Muscle of leg (tissue), 3 donors: ENCODE measurements at regions not wholly inside any gene's neighbourhood (a gene's known extent, or its start where the extent isn't known, plus 50 kb on each side); places are given as distances from the start of the nearest gene placed in this dataset.

Source experiments
- DNase-seq: peaks from one replicate; pipeline ENCODE4 v3.0.0; 2013
- H3K27ac ChIP-seq: one replicate; pipeline ENCODE4 v1.5.1; 2013; ENCODE audit warnings: mild to moderate bottlenecking, low read length, control low read depth
- H3K27me3 ChIP-seq: one replicate; pipeline ENCODE4 v1.6.1; 2013; ENCODE audit warnings: low read length; ENCODE audit not compliant: control insufficient read depth, insufficient read depth
- H3K36me3 ChIP-seq: one replicate; pipeline ENCODE4 v1.6.1; 2013; ENCODE audit warnings: low read length; ENCODE audit not compliant: control insufficient read depth, insufficient read depth
- H3K4me1 ChIP-seq: one replicate; pipeline ENCODE4 v1.6.1; 2013; ENCODE audit warnings: low read length; ENCODE audit not compliant: control insufficient read depth, insufficient read depth
- H3K4me3 ChIP-seq: one replicate; pipeline ENCODE4 v1.5.1; 2013; ENCODE audit warnings: low read length, control low read depth
- H3K9me3 ChIP-seq: replicated peaks from 2 replicates; pipeline ENCODE4 v1.6.1; 2013; ENCODE audit warnings: low read depth, low read length; ENCODE audit not compliant: control insufficient read depth
- WGBS: methylation state at CpG from one replicate; pipeline ENCODE4 v1.1.5; 2013; ENCODE audit warnings: missing lambda C conversion rate; ENCODE audit not compliant: insufficient coverage; 5-methylcytosine and 5-hydroxymethylcytosine counted together

- Histone ChIP-seq H3K27me3 (no peaks in the 10 kb centered on the region), H3K27ac (no peak overlapping the region), H3K36me3 (no peaks in the 10 kb centered on the region), H3K4me1 (no peaks in the 10 kb centered on the region), H3K4me3 (no peak overlapping the region), H3K9me3 (no peaks in the 10 kb centered on the region)
- DNase-seq, result no peak
- 57% methylated on average over 1 of the region's 2 CpGs for WGBS
Measured at GRCh38 chr2:175312137-175312536, 130.6 kb upstream of the ATP5MC3 start.

- Histone ChIP-seq H3K9me3 (no peaks in the 10 kb centered on the region), H3K4me1 (no peaks in the 10 kb centered on the region), H3K27ac (no peak overlapping the region), H3K36me3 (no peaks in the 10 kb centered on the region), H3K27me3 (no peaks in the 10 kb centered on the region), H3K4me3 (no peak overlapping the region)
- DNase-seq, result no peak
- WGBS, result no CpG with 5 or more reads among the region's 1 CpG
Measured at GRCh38 chr2:175310813-175311504, 129.4 kb upstream of the ATP5MC3 start.

GRCh38 chr2:175309799-175310198, 128.3 kb upstream of the ATP5MC3 start:
- no peaks in the 10 kb centered on the region for H3K4me1 ChIP-seq
- DNase-seq, result peak; percentile 10
- H3K27me3 ChIP-seq, result no peaks in the 10 kb centered on the region
- WGBS, result 33% methylated on average over 2 of the region's 3 CpGs
- no peaks in the 10 kb centered on the region for H3K36me3 ChIP-seq
- H3K9me3 ChIP-seq, result no peaks in the 10 kb centered on the region
- H3K4me3 ChIP-seq, result no peak overlapping the region
- no peak overlapping the region for H3K27ac ChIP-seq

- Histone ChIP-seq H3K4me1 (no peaks in the 10 kb centered on the region), H3K27ac (no peak overlapping the region), H3K36me3 (no peaks in the 10 kb centered on the region), H3K9me3 (no peaks in the 10 kb centered on the region), H3K27me3 (no peaks in the 10 kb centered on the region), H3K4me3 (no peak overlapping the region)
- WGBS, result no CpG with 5 or more reads among the region's 4 CpGs
- no peak for DNase-seq
Measured at GRCh38 chr2:175308005-175308404, 126.5 kb upstream of the ATP5MC3 start.

GRCh38 chr2:175304541-175304940, 123.0 kb upstream of the ATP5MC3 start:
- no peaks in the 10 kb centered on the region for H3K9me3 ChIP-seq
- no peak overlapping the region for H3K27ac ChIP-seq
- H3K4me1 ChIP-seq, result no peaks in the 10 kb centered on the region
- no peaks in the 10 kb centered on the region for H3K27me3 ChIP-seq
- no peak overlapping the region for H3K4me3 ChIP-seq
- no peaks in the 10 kb centered on the region for H3K36me3 ChIP-seq
- DNase-seq, result no peak
- no CpG with 5 or more reads among the region's 2 CpGs for WGBS

- 45% methylated on average over 1 of the region's 4 CpGs for WGBS
- Histone ChIP-seq H3K4me3 (no peak overlapping the region), H3K9me3 (no peaks in the 10 kb centered on the region), H3K4me1 (no peaks in the 10 kb centered on the region), H3K27ac (no peak overlapping the region), H3K27me3 (peaks cover 2% of the 10 kb centered on the region), H3K36me3 (no peaks in the 10 kb centered on the region)
- DNase-seq, result no peak
Measured at GRCh38 chr2:175293776-175294175, 112.3 kb upstream of the ATP5MC3 start.

- Histone ChIP-seq H3K27ac (no peak overlapping the region), H3K4me3 (no peak overlapping the region)
- 83% methylated on average over 1 of the region's 3 CpGs for WGBS
Measured at GRCh38 chr2:175293195-175293594, 111.7 kb upstream of the ATP5MC3 start.

GRCh38 chr2:175282886-175283285, 101.4 kb upstream of the ATP5MC3 start:
- H3K27ac ChIP-seq, result no peak overlapping the region
- no CpG with 5 or more reads among the region's 2 CpGs for WGBS
- H3K4me1 ChIP-seq, result no peaks in the 10 kb centered on the region
- H3K27me3 ChIP-seq, result no peaks in the 10 kb centered on the region
- no peak overlapping the region for H3K4me3 ChIP-seq
- DNase-seq, result no peak
- H3K9me3 ChIP-seq, result no peaks in the 10 kb centered on the region
- H3K36me3 ChIP-seq, result no peaks in the 10 kb centered on the region

More at GRCh38 chr2:175293195-175293594, 111.7 kb upstream of the ATP5MC3 start:
- DNase-seq, result no peak
- Histone ChIP-seq H3K9me3 (no peaks in the 10 kb centered on the region), H3K4me1 (no peaks in the 10 kb centered on the region), H3K27me3 (peaks cover 2% of the 10 kb centered on the region), H3K36me3 (no peaks in the 10 kb centered on the region)

GRCh38 chr2:175282300-175282699, 100.8 kb upstream of the ATP5MC3 start:
- no peaks in the 10 kb centered on the region for H3K36me3 ChIP-seq
- H3K4me1 ChIP-seq, result no peaks in the 10 kb centered on the region
- peak; percentile 27 for DNase-seq
- no CpG with 5 or more reads among the region's 1 CpG for WGBS
- no peak overlapping the region for H3K27ac ChIP-seq
- no peaks in the 10 kb centered on the region for H3K27me3 ChIP-seq
- no peak overlapping the region for H3K4me3 ChIP-seq
- no peaks in the 10 kb centered on the region for H3K9me3 ChIP-seq

GRCh38 chr2:175277772-175278171, 96.3 kb upstream of the ATP5MC3 start:
- Histone ChIP-seq H3K27me3 (no peaks in the 10 kb centered on the region), H3K27ac (no peak overlapping the region), H3K4me1 (no peaks in the 10 kb centered on the region), H3K36me3 (no peaks in the 10 kb centered on the region), H3K4me3 (no peak overlapping the region), H3K9me3 (no peaks in the 10 kb centered on the region)
- no CpG with 5 or more reads among the region's 2 CpGs for WGBS
- no peak for DNase-seq

GRCh38 chr2:175275539-175275938, 94.0 kb upstream of the ATP5MC3 start:
- DNase-seq, result no peak
- H3K27me3 ChIP-seq, result peaks cover 5% of the 10 kb centered on the region
- no peaks in the 10 kb centered on the region for H3K4me1 ChIP-seq
- no peaks in the 10 kb centered on the region for H3K36me3 ChIP-seq
- no peak overlapping the region for H3K27ac ChIP-seq
- no peaks in the 10 kb centered on the region for H3K9me3 ChIP-seq
- H3K4me3 ChIP-seq, result no peak overlapping the region
- WGBS, result no CpG with 5 or more reads among the region's 2 CpGs
